ENCODE measurements at regions not wholly inside any gene's neighbourhood (a gene's known extent, or its start where the extent isn't known, plus 50 kb on each side); places are given as distances from the start of the nearest gene placed in this dataset.

- in situ Hi-C loops (cut with HindIII; ENCODE audit: low pct_ligation_motif_present, low sequenced_read_pairs), result no loop called here
- no peaks in the 10 kb centered on the region for H3K36me3 ChIP-seq (replicated peaks)
- no peaks in the 10 kb centered on the region for H3K27me3 ChIP-seq (replicated peaks)
- no peak for DNase-seq
- no peak for TF ChIP-seq CTCF (IDR thresholded peaks at IDR 0.05; ENCODE audit: low read depth, low read length, missing control alignments)
- no peak overlapping the region for H3K4me3 ChIP-seq (ENCODE audit: low read depth, low read length)
- no peak overlapping the region for H3K27ac ChIP-seq
Observed at GRCh38 chr3:30340500-30340899, 265.9 kb upstream of the TGFBR2 start.

- no peaks in the 10 kb centered on the region for H3K36me3 ChIP-seq (replicated peaks)
- TF ChIP-seq CTCF (IDR thresholded peaks at IDR 0.05; ENCODE audit: low read depth, low read length, missing control alignments), result no peak
- in situ Hi-C loops (cut with HindIII; ENCODE audit: low pct_ligation_motif_present, low sequenced_read_pairs), result no loop called here
- H3K27ac ChIP-seq, result no peak overlapping the region
- no peak overlapping the region for H3K4me3 ChIP-seq (ENCODE audit: low read depth, low read length)
- no peaks in the 10 kb centered on the region for H3K27me3 ChIP-seq (replicated peaks)
- DNase-seq, result no peak
Observed at GRCh38 chr3:30341079-30341478, 265.3 kb upstream of the TGFBR2 start.

- no peaks in the 10 kb centered on the region for H3K27me3 ChIP-seq (replicated peaks)
- in situ Hi-C loops (cut with HindIII; ENCODE audit: low pct_ligation_motif_present, low sequenced_read_pairs), result no loop called here
- no peak for DNase-seq
- H3K4me3 ChIP-seq (ENCODE audit: low read depth, low read length), result no peak overlapping the region
- no peaks in the 10 kb centered on the region for H3K36me3 ChIP-seq (replicated peaks)
- peak overlapping the region; percentile 15 for H3K27ac ChIP-seq
- TF ChIP-seq CTCF (IDR thresholded peaks at IDR 0.05; ENCODE audit: low read depth, low read length, missing control alignments), result no peak
Observed at GRCh38 chr3:30341851-30342250, 264.6 kb upstream of the TGFBR2 start.

GRCh38 chr3:30342318-30343060 is 263.9 kb upstream of the TGFBR2 start:
- no peak for TF ChIP-seq CTCF (IDR thresholded peaks at IDR 0.05; ENCODE audit: low read depth, low read length, missing control alignments)
- no peaks in the 10 kb centered on the region for H3K27me3 ChIP-seq (replicated peaks)
- in situ Hi-C loops (cut with HindIII; ENCODE audit: low pct_ligation_motif_present, low sequenced_read_pairs), result no loop called here
- H3K27ac ChIP-seq, result peak overlapping the region; percentile 29
- H3K4me3 ChIP-seq (ENCODE audit: low read depth, low read length), result no peak overlapping the region
- peak; percentile 94 for DNase-seq
- no peaks in the 10 kb centered on the region for H3K36me3 ChIP-seq (replicated peaks)

- no peaks in the 10 kb centered on the region for H3K36me3 ChIP-seq (replicated peaks)
- peak overlapping the region; percentile 29 for H3K27ac ChIP-seq
- DNase-seq, result no peak
- no peak overlapping the region for H3K4me3 ChIP-seq (ENCODE audit: low read depth, low read length)
- in situ Hi-C loops (cut with HindIII; ENCODE audit: low pct_ligation_motif_present, low sequenced_read_pairs), result no loop called here
- no peaks in the 10 kb centered on the region for H3K27me3 ChIP-seq (replicated peaks)
- no peak for TF ChIP-seq CTCF (IDR thresholded peaks at IDR 0.05; ENCODE audit: low read depth, low read length, missing control alignments)
Observed at GRCh38 chr3:30343067-30343831, 263.2 kb upstream of the TGFBR2 start.
